Thymus (tissue), 11 donors: ENCODE measurements at regions not wholly inside any gene's neighbourhood (a gene's known extent, or its start where the extent isn't known, plus 50 kb on each side); places are given as distances from the start of the nearest gene placed in this dataset.

Experiments
- DNase-seq, 9 donors: peaks; one replicate each; pipeline ENCODE4 v3.0.0-alpha.2; 2013; ENCODE audit warnings: low spot score in 9 of 9, low read depth in 6 of 9, missing footprints in 1 of 9
- H3K27ac ChIP-seq, 2 donors: one replicate each; pipeline ENCODE4 v1.5.1; 2013; ENCODE audit warnings: control low read depth in 1 of 2, low read depth in 1 of 2, low read length in 1 of 2, mild to moderate bottlenecking in 1 of 2, moderate library complexity in 1 of 2
- H3K27me3 ChIP-seq, 2 donors: one replicate each; pipeline ENCODE4 v1.5.1; 2013; ENCODE audit warnings: low read length in 1 of 2; ENCODE audit not compliant: control insufficient read depth in 2 of 2, insufficient read depth in 1 of 2
- H3K36me3 ChIP-seq, 2 donors: one replicate each; pipeline ENCODE4 v1.5.1; 2013; ENCODE audit warnings: low read length in 1 of 2, mild to moderate bottlenecking in 1 of 2, moderate library complexity in 1 of 2; ENCODE audit not compliant: control insufficient read depth in 2 of 2, insufficient read depth in 2 of 2
- H3K4me1 ChIP-seq, 2 donors: one replicate each; pipeline ENCODE4 v1.5.1; 2013; ENCODE audit warnings: low read length in 2 of 2; ENCODE audit not compliant: control insufficient read depth in 2 of 2, insufficient read depth in 2 of 2
- H3K4me3 ChIP-seq, 2 donors: one replicate each; pipeline ENCODE4 v1.5.1; 2013; ENCODE audit warnings: low read length in 2 of 2, control low read depth in 1 of 2, mild to moderate bottlenecking in 1 of 2
- H3K9me3 ChIP-seq, 2 donors: one replicate each; pipeline ENCODE4 v1.5.1; 2013; ENCODE audit warnings: low read length in 1 of 2, mild to moderate bottlenecking in 1 of 2; ENCODE audit not compliant: control insufficient read depth in 2 of 2, insufficient read depth in 1 of 2
- WGBS: extraction: QIAGEN DNeasy Blood & Tissue Kit; methylation state at CpG from one replicate; pipeline ENCODE4 v1.1.7; 2013; 5-methylcytosine and 5-hydroxymethylcytosine counted together
- donor health status: healthy.

GRCh38 chr3:74445541-74445940, 168.9 kb downstream of the CNTN3 start:
- H3K36me3 ChIP-seq = no peaks in the 10 kb centered on the region
- no peak overlapping the region for H3K4me3 ChIP-seq
- no peaks in the 10 kb centered on the region for H3K27me3 ChIP-seq
- H3K9me3 ChIP-seq = no peaks in the 10 kb centered on the region
- DNase-seq = no peak
- H3K27ac ChIP-seq = no peak overlapping the region
- no peaks in the 10 kb centered on the region for H3K4me1 ChIP-seq
- 77% methylated on average over 1 of the region's 1 CpG for WGBS

- H3K4me1 ChIP-seq = no peaks in the 10 kb centered on the region
- no peaks in the 10 kb centered on the region for H3K36me3 ChIP-seq
- peak in 1 of 9 donors; percentile 10 for DNase-seq
- no peaks in the 10 kb centered on the region for H3K9me3 ChIP-seq
- H3K27ac ChIP-seq = no peak overlapping the region
- no peaks in the 10 kb centered on the region for H3K27me3 ChIP-seq
- H3K4me3 ChIP-seq = no peak overlapping the region
Measured at GRCh38 chr3:74443102-74443501, 171.4 kb downstream of the CNTN3 start.

GRCh38 chr3:74442683-74443082, 171.8 kb downstream of the CNTN3 start:
- no peak overlapping the region for H3K27ac ChIP-seq
- H3K4me3 ChIP-seq = no peak overlapping the region
- H3K36me3 ChIP-seq = no peaks in the 10 kb centered on the region
- DNase-seq = no peak
- no peaks in the 10 kb centered on the region for H3K9me3 ChIP-seq
- H3K4me1 ChIP-seq = no peaks in the 10 kb centered on the region
- H3K27me3 ChIP-seq = no peaks in the 10 kb centered on the region

GRCh38 chr3:74442068-74442467, 172.4 kb downstream of the CNTN3 start:
- no peak overlapping the region for H3K27ac ChIP-seq
- no peaks in the 10 kb centered on the region for H3K27me3 ChIP-seq
- no peak for DNase-seq
- H3K9me3 ChIP-seq = no peaks in the 10 kb centered on the region
- 6% methylated on average over 2 of the region's 2 CpGs for WGBS
- H3K4me1 ChIP-seq = no peaks in the 10 kb centered on the region
- no peaks in the 10 kb centered on the region for H3K36me3 ChIP-seq
- H3K4me3 ChIP-seq = no peak overlapping the region

- no peaks in the 10 kb centered on the region for H3K36me3 ChIP-seq
- WGBS = 91% methylated on average over 4 of the region's 4 CpGs
- no peak overlapping the region for H3K4me3 ChIP-seq
- no peaks in the 10 kb centered on the region for H3K4me1 ChIP-seq
- no peak for DNase-seq
- no peak overlapping the region for H3K27ac ChIP-seq
- H3K9me3 ChIP-seq = peaks cover 0 to 3% of the 10 kb centered on the region in 2 donors
- no peaks in the 10 kb centered on the region for H3K27me3 ChIP-seq
Measured at GRCh38 chr3:74436184-74436583, 178.3 kb downstream of the CNTN3 start.

GRCh38 chr3:74435631-74436030, 178.8 kb downstream of the CNTN3 start:
- H3K36me3 ChIP-seq = no peaks in the 10 kb centered on the region
- no peak overlapping the region for H3K27ac ChIP-seq
- no peak for DNase-seq
- H3K4me3 ChIP-seq = no peak overlapping the region
- WGBS = 76% methylated on average over 3 of the region's 3 CpGs
- peaks cover 0 to 3% of the 10 kb centered on the region in 2 donors for H3K9me3 ChIP-seq
- no peaks in the 10 kb centered on the region for H3K27me3 ChIP-seq
- no peaks in the 10 kb centered on the region for H3K4me1 ChIP-seq

- H3K27me3 ChIP-seq = no peaks in the 10 kb centered on the region
- no peak overlapping the region for H3K4me3 ChIP-seq
- no peak overlapping the region for H3K27ac ChIP-seq
- no peaks in the 10 kb centered on the region for H3K4me1 ChIP-seq
- WGBS = 81% methylated on average over 2 of the region's 2 CpGs
- H3K9me3 ChIP-seq = peaks cover 0 to 3% of the 10 kb centered on the region in 2 donors
- DNase-seq = no peak
- H3K36me3 ChIP-seq = no peaks in the 10 kb centered on the region
Measured at GRCh38 chr3:74434406-74434805, 180.1 kb downstream of the CNTN3 start.

- Histone ChIP-seq H3K36me3 (no peaks in the 10 kb centered on the region), H3K4me1 (no peaks in the 10 kb centered on the region), H3K4me3 (no peak overlapping the region), H3K9me3 (no peaks in the 10 kb centered on the region), H3K27ac (no peak overlapping the region), H3K27me3 (no peaks in the 10 kb centered on the region)
- DNase-seq = no peak
- WGBS = 96% methylated on average over 2 of the region's 2 CpGs
Measured at GRCh38 chr3:74426571-74426970, 187.9 kb downstream of the CNTN3 start.

- H3K27me3 ChIP-seq = no peaks in the 10 kb centered on the region
- H3K9me3 ChIP-seq = no peaks in the 10 kb centered on the region
- WGBS = 84% methylated on average over 2 of the region's 2 CpGs
Measured at GRCh38 chr3:74423867-74424266, 190.6 kb downstream of the CNTN3 start.

GRCh38 chr3:74420538-74421124, 193.8 kb downstream of the CNTN3 start:
- WGBS = 84% methylated on average over 2 of the region's 2 CpGs
- no peak overlapping the region for H3K27ac ChIP-seq
- no peak overlapping the region for H3K4me3 ChIP-seq
- no peaks in the 10 kb centered on the region for H3K27me3 ChIP-seq
- DNase-seq = no peak
- no peaks in the 10 kb centered on the region for H3K36me3 ChIP-seq
- no peaks in the 10 kb centered on the region for H3K4me1 ChIP-seq
- H3K9me3 ChIP-seq = no peaks in the 10 kb centered on the region

More at GRCh38 chr3:74423867-74424266, 190.6 kb downstream of the CNTN3 start:
- no peaks in the 10 kb centered on the region for H3K4me1 ChIP-seq
- DNase-seq = no peak
- no peaks in the 10 kb centered on the region for H3K36me3 ChIP-seq
- H3K27ac ChIP-seq = no peak overlapping the region
- H3K4me3 ChIP-seq = no peak overlapping the region
